CD4-positive, CD25-positive, alpha-beta regulatory T cell (primary cell): ENCODE measurements at regions not wholly inside any gene's neighbourhood (a gene's known extent, or its start where the extent isn't known, plus 50 kb on each side); places are given as distances from the start of the nearest gene placed in this dataset.

Experiments used
- ATAC-seq, 2 donors: fragments of 150-1000 bp; cut with Tn5 transposase; one replicate each; pipeline ENCODE4 v1.10.0; 2021; ENCODE audit warnings: low read depth in 2 of 2, moderate number of reproducible peaks in 2 of 2, moderate library complexity in 1 of 2
- DNase-seq, 3 donors: peaks; one replicate each; pipeline versions ENCODE4 v3.0.0 to v3.0.0-alpha.2; 2012 to 2022; ENCODE audit warnings: mixed read lengths in 1 of 3
- H3K27ac ChIP-seq: one replicate; pipeline ENCODE4 v1.7.0; 2013; ENCODE audit warnings: mild to moderate bottlenecking, low read length; ENCODE audit not compliant: insufficient read depth, poor library complexity, severe bottlenecking
- H3K27me3 ChIP-seq: one replicate; pipeline ENCODE4 v1.7.0; 2013; ENCODE audit warnings: low read length; ENCODE audit not compliant: control insufficient read depth, insufficient read depth
- H3K36me3 ChIP-seq: one replicate; pipeline ENCODE4 v1.7.0; 2013; ENCODE audit warnings: mild to moderate bottlenecking, low read length, moderate library complexity; ENCODE audit not compliant: control insufficient read depth, insufficient read depth
- H3K4me1 ChIP-seq: 2 replicates; pipeline ENCODE4 v1.7.0; 2013; ENCODE audit warnings: mild to moderate bottlenecking, low read length; ENCODE audit not compliant: insufficient read depth, control insufficient read depth, poor library complexity, severe bottlenecking
- H3K4me3 ChIP-seq: one replicate; pipeline ENCODE4 v1.7.0; 2013; ENCODE audit warnings: low read depth, mild to moderate bottlenecking, low read length, moderate library complexity
- H3K9me3 ChIP-seq, 2 experiments: 1 replicate in 1 of 2; 2 replicates in 1 of 2; pipeline ENCODE4 v1.7.0; 2013; ENCODE audit warnings: low read length in 2 of 2, mild to moderate bottlenecking in 1 of 2, moderate library complexity in 1 of 2; ENCODE audit not compliant: control insufficient read depth in 2 of 2
- H3K27ac Mint-ChIP-seq, 3 donors: one replicate each; pipeline ENCODE4 v1.8.0; 2020 to 2022; ENCODE audit warnings: mild to moderate bottlenecking in 3 of 3, mixed read lengths in 3 of 3, moderate library complexity in 2 of 3
- H3K27me3 Mint-ChIP-seq: one replicate; pipeline ENCODE4 v1.8.0; 2022; ENCODE audit warnings: mild to moderate bottlenecking, mixed read lengths
- H3K36me3 Mint-ChIP-seq: one replicate; pipeline ENCODE4 v1.8.0; 2020; ENCODE audit warnings: mixed read lengths
- H3K4me1 Mint-ChIP-seq, 4 donors: one replicate each; pipeline ENCODE4 v1.8.0; 2020 to 2022; ENCODE audit warnings: mixed read lengths in 4 of 4, mild to moderate bottlenecking in 1 of 4
- H3K4me3 Mint-ChIP-seq, 4 donors: one replicate each; pipeline ENCODE4 v1.8.0; 2020 to 2022; ENCODE audit warnings: mild to moderate bottlenecking in 4 of 4, mixed read lengths in 4 of 4, moderate library complexity in 3 of 4
- H3K9me3 Mint-ChIP-seq, 7 donors: one replicate each; pipeline ENCODE4 v1.8.0; 2020 to 2022; ENCODE audit warnings: mixed read lengths in 7 of 7, mild to moderate bottlenecking in 3 of 7, moderate library complexity in 2 of 7

- H3K36me3 ChIP-seq = no peaks in the 10 kb centered on the region
- Mint-ChIP-seq H3K27me3 (no peaks in the 10 kb centered on the region), H3K27ac (no peak overlapping the region), H3K9me3 (peaks cover 0 to 3% (median 0%) of the 10 kb centered on the region in 7 donors), H3K4me1 (peaks cover 46 to 73% (median 57%) of the 10 kb centered on the region in 4 donors), H3K4me3 (no peak overlapping the region), H3K36me3 (peaks cover 10% of the 10 kb centered on the region)
- H3K9me3 ChIP-seq = no peaks in the 10 kb centered on the region
- no peak overlapping the region for H3K27ac ChIP-seq
- ATAC-seq (no peak), DNase-seq (no peak)
- H3K4me1 ChIP-seq = peaks cover 32% of the 10 kb centered on the region
- H3K4me3 ChIP-seq = no peak overlapping the region
- H3K27me3 ChIP-seq = no peaks in the 10 kb centered on the region
Measured at GRCh38 chr2:134193006-134193405, 60.9 kb upstream of the MGAT5 start.

- no peak for DNase-seq
- no peak for ATAC-seq
- Histone ChIP-seq H3K27me3 (no peaks in the 10 kb centered on the region), H3K36me3 (no peaks in the 10 kb centered on the region), H3K27ac (no peak overlapping the region), H3K9me3 (no peaks in the 10 kb centered on the region), H3K4me1 (peaks cover 37% of the 10 kb centered on the region), H3K4me3 (no peak overlapping the region)
- Mint-ChIP-seq H3K27ac (peak overlapping the region in 1 of 3 donors; percentile 50), H3K9me3 (peaks cover 0 to 3% (median 0%) of the 10 kb centered on the region in 7 donors), H3K4me1 (peaks cover 39 to 73% (median 56%) of the 10 kb centered on the region in 4 donors), H3K36me3 (peaks cover 10% of the 10 kb centered on the region), H3K27me3 (no peaks in the 10 kb centered on the region), H3K4me3 (no peak overlapping the region)
Measured at GRCh38 chr2:134194519-134194918, 59.4 kb upstream of the MGAT5 start.

DNA sequence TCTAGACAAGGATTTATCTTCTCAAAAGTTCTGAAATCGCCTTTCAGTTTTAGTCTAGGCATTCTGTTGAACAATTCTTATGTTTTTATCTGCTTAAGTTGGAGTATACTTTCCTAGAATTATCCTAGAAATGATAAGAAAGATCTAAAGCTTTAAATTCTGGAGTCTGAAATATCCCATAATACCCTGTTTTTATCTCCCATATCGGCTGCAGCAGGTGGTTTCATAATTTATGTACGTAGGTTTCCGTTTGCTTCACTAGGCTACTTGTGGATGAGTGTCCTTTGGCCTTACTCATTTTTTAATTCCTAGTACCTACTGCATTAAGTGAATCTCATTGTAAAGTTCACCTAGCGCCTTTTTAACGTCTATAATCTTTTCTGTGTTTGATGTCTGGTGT is 58.5 kb upstream of the MGAT5 start:
- Histone ChIP-seq H3K27ac (no peak overlapping the region), H3K36me3 (no peaks in the 10 kb centered on the region), H3K4me3 (no peak overlapping the region), H3K4me1 (peaks cover 30% of the 10 kb centered on the region), H3K27me3 (no peaks in the 10 kb centered on the region), H3K9me3 (no peaks in the 10 kb centered on the region)
- ATAC-seq = no peak
- no peak for DNase-seq
- Mint-ChIP-seq H3K4me1 (peaks cover 33 to 71% (median 55%) of the 10 kb centered on the region in 4 donors), H3K9me3 (peaks cover 0 to 3% (median 0%) of the 10 kb centered on the region in 7 donors), H3K27me3 (no peaks in the 10 kb centered on the region), H3K36me3 (peaks cover 10% of the 10 kb centered on the region), H3K4me3 (peak overlapping the region in 1 of 4 donors; percentile 25), H3K27ac (peak overlapping the region; percentile 1 to 50 (median 26))

GRCh38 chr2:134197445-134197844 is 56.4 kb upstream of the MGAT5 start:
- H3K27me3 Mint-ChIP-seq = no peaks in the 10 kb centered on the region

GRCh38 chr2:134198006-134198634 is 55.8 kb upstream of the MGAT5 start:
- no peak overlapping the region for H3K27ac ChIP-seq
- H3K9me3 ChIP-seq = no peaks in the 10 kb centered on the region
- peak overlapping the region; percentile 67 for H3K4me3 ChIP-seq
- peaks cover 43% of the 10 kb centered on the region for H3K4me1 ChIP-seq
- H3K36me3 ChIP-seq = no peaks in the 10 kb centered on the region
- peaks cover 0 to 2% (median 0%) of the 10 kb centered on the region in 7 donors for H3K9me3 Mint-ChIP-seq
- peaks cover 7% of the 10 kb centered on the region for H3K36me3 Mint-ChIP-seq
- no peaks in the 10 kb centered on the region for H3K27me3 Mint-ChIP-seq
- H3K27ac Mint-ChIP-seq = peak overlapping the region; percentile 70 to 83 (median 76)
- peak overlapping the region; percentile 2 to 78 (median 55) for H3K4me3 Mint-ChIP-seq
- H3K27me3 ChIP-seq = no peaks in the 10 kb centered on the region
- DNase-seq = peak in 1 of 3 donors; percentile 26
- peaks cover 32 to 83% (median 64%) of the 10 kb centered on the region in 4 donors for H3K4me1 Mint-ChIP-seq
- no peak for ATAC-seq

More at GRCh38 chr2:134197445-134197844, 56.4 kb upstream of the MGAT5 start:
- no peak overlapping the region for H3K27ac ChIP-seq
- peaks cover 0 to 2% (median 0%) of the 10 kb centered on the region in 7 donors for H3K9me3 Mint-ChIP-seq
- H3K4me1 ChIP-seq = peaks cover 43% of the 10 kb centered on the region
- DNase-seq (no peak), ATAC-seq (no peak)
- H3K27ac Mint-ChIP-seq = peak overlapping the region; percentile 70 to 76 (median 76)
- H3K36me3 ChIP-seq = no peaks in the 10 kb centered on the region
- peaks cover 7% of the 10 kb centered on the region for H3K36me3 Mint-ChIP-seq
- peak overlapping the region; percentile 2 to 78 (median 40) for H3K4me3 Mint-ChIP-seq
- H3K9me3 ChIP-seq = no peaks in the 10 kb centered on the region
- no peaks in the 10 kb centered on the region for H3K27me3 ChIP-seq
- H3K4me3 ChIP-seq = peak overlapping the region; percentile 67
- peaks cover 32 to 78% (median 60%) of the 10 kb centered on the region in 4 donors for H3K4me1 Mint-ChIP-seq

GRCh38 chr2:134199123-134199522 is 54.7 kb upstream of the MGAT5 start:
- H3K27ac Mint-ChIP-seq = peak overlapping the region in 1 of 3 donors; percentile 22
- Histone ChIP-seq H3K9me3 (no peaks in the 10 kb centered on the region), H3K4me1 (peaks cover 40% of the 10 kb centered on the region), H3K36me3 (no peaks in the 10 kb centered on the region), H3K27me3 (no peaks in the 10 kb centered on the region), H3K4me3 (no peak overlapping the region), H3K27ac (no peak overlapping the region)
- H3K36me3 Mint-ChIP-seq = peaks cover 7% of the 10 kb centered on the region
- peaks cover 29 to 82% (median 65%) of the 10 kb centered on the region in 4 donors for H3K4me1 Mint-ChIP-seq
- peaks cover 0 to 2% (median 0%) of the 10 kb centered on the region in 7 donors for H3K9me3 Mint-ChIP-seq
- DNase-seq (no peak), ATAC-seq (no peak)
- H3K4me3 Mint-ChIP-seq = no peak overlapping the region
- H3K27me3 Mint-ChIP-seq = no peaks in the 10 kb centered on the region

DNA sequence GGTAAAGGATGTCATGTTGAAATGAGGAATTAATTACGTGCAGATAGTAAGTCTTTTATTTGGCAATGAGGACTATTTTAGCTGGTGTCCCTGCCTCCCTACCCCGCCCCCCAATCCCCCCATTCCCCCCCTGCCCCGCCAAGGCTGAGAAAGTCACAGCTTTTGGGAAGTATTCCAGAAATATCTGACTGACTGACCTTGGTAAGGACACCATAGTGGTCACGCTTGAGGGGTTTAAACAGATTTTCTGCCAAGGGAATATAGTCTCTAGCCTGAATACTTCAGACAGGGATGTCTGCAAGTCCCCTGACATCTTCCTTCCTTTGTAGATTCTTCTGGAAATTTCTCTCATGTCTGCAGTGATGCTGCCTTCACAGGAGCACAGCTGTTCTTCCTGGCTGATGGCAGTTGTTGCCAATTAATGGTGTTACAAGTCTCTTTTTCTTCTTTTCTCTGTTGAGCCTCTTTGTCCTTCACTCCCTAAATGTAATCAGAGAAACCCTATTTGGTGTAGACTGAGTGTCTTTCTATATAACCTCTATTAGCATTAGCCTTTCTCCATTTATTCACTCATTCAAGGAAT is 53.7 kb upstream of the MGAT5 start:
- H3K4me3 ChIP-seq = no peak overlapping the region
- Mint-ChIP-seq H3K4me3 (no peak overlapping the region), H3K27ac (peak overlapping the region in 1 of 3 donors; percentile 6), H3K27me3 (no peaks in the 10 kb centered on the region), H3K36me3 (peaks cover 7% of the 10 kb centered on the region), H3K4me1 (peaks cover 20 to 73% (median 56%) of the 10 kb centered on the region in 4 donors), H3K9me3 (peaks cover 0 to 2% (median 0%) of the 10 kb centered on the region in 7 donors)
- no peaks in the 10 kb centered on the region for H3K36me3 ChIP-seq
- no peaks in the 10 kb centered on the region for H3K27me3 ChIP-seq
- no peak overlapping the region for H3K27ac ChIP-seq
- peaks cover 45% of the 10 kb centered on the region for H3K4me1 ChIP-seq
- ATAC-seq (no peak), DNase-seq (no peak)
- H3K9me3 ChIP-seq = no peaks in the 10 kb centered on the region
